Loucy (cell line): ENCODE measurements at regions not wholly inside any gene's neighbourhood (a gene's known extent, or its start where the extent isn't known, plus 50 kb on each side); places are given as distances from the start of the nearest gene placed in this dataset.

Experiments used
- H2AFZ ChIP-seq: fragments of 200-600 bp; sonication (generic); 2 replicates; pipeline ENCODE4 v1.6.0; 2016; ENCODE audit warnings: antibody characterized with exemption, mild to moderate bottlenecking, low read length, moderate library complexity
- H3F3A ChIP-seq: fragments of 200-600 bp; 2 replicates; pipeline ENCODE4 v1.6.0; 2016; ENCODE audit warnings: antibody characterized with exemption, low read depth, mild to moderate bottlenecking
- H3K27me3 ChIP-seq: fragments of 200-600 bp; sonication (generic); 2 replicates; pipeline ENCODE4 v1.6.1; 2014; ENCODE audit warnings: low read length, mild to moderate bottlenecking; ENCODE audit not compliant: insufficient read depth, poor library complexity, severe bottlenecking
- H3K36me3 ChIP-seq: fragments of 200-600 bp; sonication (generic); 2 replicates; pipeline ENCODE4 v1.6.1; 2016; ENCODE audit warnings: low read length; ENCODE audit not compliant: insufficient read depth
- H3K4me1 ChIP-seq: fragments of 200-600 bp; sonication (generic); 2 replicates; pipeline ENCODE4 v1.5.1; 2014; ENCODE audit warnings: low read length, mild to moderate bottlenecking; ENCODE audit not compliant: insufficient read depth, poor library complexity, severe bottlenecking
- H3K4me2 ChIP-seq: fragments of 200-600 bp; sonication (generic); 2 replicates; pipeline ENCODE4 v1.6.0; 2014; ENCODE audit warnings: antibody characterized with exemption, low read length, low read depth, mild to moderate bottlenecking; ENCODE audit not compliant: poor library complexity, severe bottlenecking
- H3K4me3 ChIP-seq: fragments of 200-600 bp; sonication (generic); 2 replicates; pipeline ENCODE4 v1.5.1; 2014; ENCODE audit warnings: low read length, mild to moderate bottlenecking, mixed read lengths; ENCODE audit not compliant: poor library complexity, severe bottlenecking
- H3K79me2 ChIP-seq: fragments of 200-600 bp; sonication (generic); 2 replicates; pipeline ENCODE4 v1.6.1; 2014; ENCODE audit warnings: low read length; ENCODE audit not compliant: insufficient read depth
- H3K9ac ChIP-seq: fragments of 200-600 bp; sonication (generic); 2 replicates; pipeline ENCODE4 v1.6.0; 2014; ENCODE audit warnings: mild to moderate bottlenecking, low read depth, low read length, moderate library complexity; ENCODE audit not compliant: poor library complexity, severe bottlenecking
- H3K9me2 ChIP-seq: fragments of 200-600 bp; sonication (generic); replicated peaks from 2 replicates; pipeline ENCODE4 v1.6.1; 2016; ENCODE audit warnings: low read depth, low read length, mixed read lengths
- H3K9me3 ChIP-seq: fragments of 200-600 bp; sonication (generic); 2 replicates; pipeline ENCODE4 v1.6.1; 2014; ENCODE audit warnings: mild to moderate bottlenecking, antibody characterized with exemption, low read length, low read depth; ENCODE audit not compliant: insufficient read depth
- H4K20me1 ChIP-seq: fragments of 200-600 bp; sonication (generic); 2 replicates; pipeline ENCODE4 v1.6.0; 2014; ENCODE audit warnings: antibody characterized with exemption, low read length, mild to moderate bottlenecking; ENCODE audit not compliant: insufficient read depth, poor library complexity, severe bottlenecking
- CTCF ChIP-seq: fragments of 200-600 bp; sonication (generic); conservative IDR thresholded peaks from 2 replicates; pipeline ENCODE4 v1.5.1; 2014; ENCODE audit warnings: mild to moderate bottlenecking, antibody characterized with exemption, low read length
- EZH2phosphoT487 ChIP-seq: fragments of 200-600 bp; IDR thresholded peaks from 2 replicates; pipeline ENCODE4 v1.6.1; 2018; ENCODE audit warnings: antibody characterized with exemption, mild to moderate bottlenecking, moderate library complexity, borderline replicate concordance

- no peaks in the 10 kb centered on the region for H3K9me2 ChIP-seq
- no peak overlapping the region for H3K4me2 ChIP-seq
- H3K9ac ChIP-seq = no peak overlapping the region
- H3K79me2 ChIP-seq = no peaks in the 10 kb centered on the region
- no peaks in the 10 kb centered on the region for H3F3A ChIP-seq
- H3K36me3 ChIP-seq = no peaks in the 10 kb centered on the region
- H2AFZ ChIP-seq = no peak overlapping the region
- no peaks in the 10 kb centered on the region for H3K4me1 ChIP-seq
- H3K9me3 ChIP-seq = no peaks in the 10 kb centered on the region
- H3K4me3 ChIP-seq = no peak overlapping the region
- H3K27me3 ChIP-seq = no peaks in the 10 kb centered on the region
- H4K20me1 ChIP-seq = no peaks in the 10 kb centered on the region
- TF ChIP-seq EZH2phosphoT487 (no peak), CTCF (no peak)
Observed at GRCh38 chr16:61195006-61195405, 841.2 kb downstream of the CDH8 start.

GRCh38 chr16:61194573-61194972 is 841.7 kb downstream of the CDH8 start:
- TF ChIP-seq CTCF (no peak), EZH2phosphoT487 (no peak)
- H3K9me3 ChIP-seq = no peaks in the 10 kb centered on the region
- no peaks in the 10 kb centered on the region for H3K4me1 ChIP-seq
- no peak overlapping the region for H3K4me3 ChIP-seq
- no peaks in the 10 kb centered on the region for H3K27me3 ChIP-seq
- H3K79me2 ChIP-seq = no peaks in the 10 kb centered on the region
- H3K4me2 ChIP-seq = no peak overlapping the region
- no peaks in the 10 kb centered on the region for H3K9me2 ChIP-seq
- no peaks in the 10 kb centered on the region for H4K20me1 ChIP-seq
- no peaks in the 10 kb centered on the region for H3K36me3 ChIP-seq
- H3K9ac ChIP-seq = no peak overlapping the region
- H3F3A ChIP-seq = no peaks in the 10 kb centered on the region
- H2AFZ ChIP-seq = no peak overlapping the region

- H4K20me1 ChIP-seq = no peaks in the 10 kb centered on the region
- TF ChIP-seq CTCF (no peak), EZH2phosphoT487 (no peak)
- no peaks in the 10 kb centered on the region for H3K36me3 ChIP-seq
- H3K9me3 ChIP-seq = no peaks in the 10 kb centered on the region
- H3K4me2 ChIP-seq = no peak overlapping the region
- H3K4me1 ChIP-seq = no peaks in the 10 kb centered on the region
- no peaks in the 10 kb centered on the region for H3K27me3 ChIP-seq
- no peaks in the 10 kb centered on the region for H3K79me2 ChIP-seq
- no peak overlapping the region for H3K9ac ChIP-seq
- H3F3A ChIP-seq = no peaks in the 10 kb centered on the region
- H3K9me2 ChIP-seq = no peaks in the 10 kb centered on the region
- no peak overlapping the region for H2AFZ ChIP-seq
- H3K4me3 ChIP-seq = no peak overlapping the region
Observed at GRCh38 chr16:61182391-61182790, 853.8 kb downstream of the CDH8 start.
